Erythroblast (primary cell): ENCODE measurements at regions not wholly inside any gene's neighbourhood (a gene's known extent, or its start where the extent isn't known, plus 50 kb on each side); places are given as distances from the start of the nearest gene placed in this dataset.

ENCODE experiments used
- GATA1 ChIP-seq: IDR thresholded peaks from 2 replicates; pipeline ENCODE4 v1.6.1; 2011; ENCODE audit warnings: low read depth, mild to moderate bottlenecking, control low read depth, low read length, moderate library complexity
- POLR2A ChIP-seq: IDR thresholded peaks from 2 replicates; pipeline ENCODE4 v1.6.1; 2011; ENCODE audit warnings: mild to moderate bottlenecking, low read length

- TF ChIP-seq POLR2A (no peak), GATA1 (no peak)
Measured at GRCh38 chr5:133888625-133888991, 79.8 kb downstream of the C5orf15 start.
